HepG2 (cell line): ENCODE measurements at regions not wholly inside any gene's neighbourhood (a gene's known extent, or its start where the extent isn't known, plus 50 kb on each side); places are given as distances from the start of the nearest gene placed in this dataset.

Experiments used
- ATAC-seq: fragments of 200-7000 bp; cut with Tn5 transposase; 3 replicates; pipeline ENCODE4 v1.9.1; 2020; ENCODE audit warnings: mild to moderate bottlenecking, moderate library complexity
- BruUV-seq: library from RNA; stranded (reverse); fragments of 400-500 nt; replicated peaks from 2 replicates; lab custom pipeline; 2021; lab: Mats Ljungman, UMichigan
- CTCF ChIA-PET: fragments of 300-600 bp; formaldehyde crosslinking; extraction: SDS; loops from one replicate; lab custom pipeline; 2021; ENCODE audit warnings: low total read pairs, inconsistent platforms, low intra/inter-chr PET ratio; lab: Yijun Ruan, JAX
- POLR2A ChIA-PET: fragments of 350-600 bp; sonication (Branson Sonifier 250); formaldehyde crosslinking; loops from one replicate; lab custom pipeline; 2020; ENCODE audit warnings: antibody characterized with exemption, inconsistent platforms; lab: Yijun Ruan, JAX
- DNase-seq: peaks from one replicate; pipeline ENCODE4 v3.0.0-alpha.2; 2015; ENCODE audit warnings: low spot score
- FAIRE-seq: peaks from 3 replicates; lab custom pipeline; 2011; peaks lifted over from hg19 to GRCh38; lab: Jason Lieb, UNC
- H2AFZ ChIP-seq: one replicate; pipeline ENCODE4 v1.6.1; 2011; ENCODE audit warnings: low read length, inconsistent platforms
- H3K27ac ChIP-seq: fragments of 300-600 bp; 3 replicates; pipeline ENCODE4 v1.8.0; 2011; ENCODE audit warnings: mixed run types, mild to moderate bottlenecking, mixed read lengths, low read length, inconsistent platforms; ENCODE audit not compliant: insufficient read depth; ENCODE audit errors: extremely low read length
- H3K27me3 ChIP-seq, 2 experiments: fragments of 200-600 bp in 1 of 2; 2 replicates in 1 of 2; 3 replicates in 1 of 2; pipeline versions ENCODE4 v1.6.0 to v1.8.0; 2011; ENCODE audit warnings: low read length in 2 of 2, mild to moderate bottlenecking in 2 of 2, moderate library complexity in 2 of 2, inconsistent platforms in 1 of 2; ENCODE audit not compliant: insufficient read depth in 2 of 2, control insufficient read depth in 1 of 2
- H3K36me3 ChIP-seq, 2 experiments: fragments of 200-600 bp in 1 of 2; replicated peaks in 1 of 2; 2 replicates in 1 of 2; 3 replicates in 1 of 2; pipeline versions ENCODE4 v1.5.1 to v1.8.0; 2011; ENCODE audit warnings: low read length in 2 of 2, inconsistent platforms in 1 of 2; ENCODE audit not compliant: insufficient read depth in 2 of 2, control insufficient read depth in 1 of 2
- H3K4me1 ChIP-seq: 2 replicates; pipeline ENCODE4 v1.5.1; 2012; ENCODE audit warnings: low read length, inconsistent platforms; ENCODE audit not compliant: insufficient read depth
- H3K4me2 ChIP-seq: 2 replicates; pipeline ENCODE4 v1.6.0; 2011; ENCODE audit warnings: low read depth, low read length, inconsistent platforms
- H3K4me3 ChIP-seq, 3 experiments: fragments of 200-600 bp in 1 of 3; sonication (generic), shearing (Covaris generic) in 1 of 3; replicated peaks in 1 of 3; 2 replicates each; pipeline ENCODE4 v1.5.1; 2011 to 2016; ENCODE audit warnings: low read length in 3 of 3, inconsistent platforms in 2 of 3, low read depth in 2 of 3, mild to moderate bottlenecking in 2 of 3, control low read depth in 1 of 3, mixed read lengths in 1 of 3; ENCODE audit not compliant: insufficient read depth in 1 of 3
- H3K79me2 ChIP-seq: one replicate; pipeline ENCODE4 v1.6.1; 2011; ENCODE audit warnings: low read length, inconsistent platforms; ENCODE audit not compliant: insufficient read depth
- H3K9ac ChIP-seq: 2 replicates; pipeline ENCODE4 v1.6.0; 2011; ENCODE audit warnings: mild to moderate bottlenecking, low read depth, low read length, inconsistent platforms; ENCODE audit not compliant: insufficient read depth
- H3K9me3 ChIP-seq: 2 replicates; pipeline ENCODE4 v1.5.1; 2012; ENCODE audit warnings: mild to moderate bottlenecking, low read length
- H4K20me1 ChIP-seq: 2 replicates; pipeline ENCODE4 v1.6.0; 2011; ENCODE audit warnings: inconsistent platforms, mild to moderate bottlenecking, low read length, moderate library complexity; ENCODE audit not compliant: insufficient read depth
- CEBPG ChIP-seq: IDR thresholded peaks from 2 replicates; pipeline ENCODE4 v1.6.1; 2016
- CHD4 ChIP-seq: fragments of 200-600 bp; sonication (generic); IDR thresholded peaks from 2 replicates; pipeline ENCODE4 v1.7.0; 2017; ENCODE audit warnings: mild to moderate bottlenecking, low read length, borderline replicate concordance
- E2F1 ChIP-seq: sonication (generic); formaldehyde crosslinking; IDR thresholded peaks from 2 replicates; pipeline ENCODE4 v1.5.0; 2020; ENCODE audit warnings: missing genetic modification reagents
- FOXA3 ChIP-seq: IDR thresholded peaks from 2 replicates; pipeline ENCODE4 v1.6.1; 2016; ENCODE audit warnings: missing genetic modification reagents, missing compliant biosample characterization
- JUNB ChIP-seq: sonication (generic); formaldehyde crosslinking; IDR thresholded peaks from 2 replicates; pipeline ENCODE4 v1.8.0; 2022; ENCODE audit warnings: missing genetic modification reagents, mild to moderate bottlenecking, borderline replicate concordance
- PAXIP1 ChIP-seq: sonication (generic); formaldehyde crosslinking; conservative IDR thresholded peaks from 2 replicates; pipeline ENCODE4 v1.4.0; 2020; ENCODE audit warnings: mild to moderate bottlenecking, missing genetic modification reagents, moderate library complexity
- ZMYM2 ChIP-seq: sonication (generic); formaldehyde crosslinking; IDR thresholded peaks from 2 replicates; pipeline ENCODE4 v1.8.0; 2022; ENCODE audit warnings: mild to moderate bottlenecking, missing genetic modification reagents
- ZNF280B ChIP-seq: sonication (generic); formaldehyde crosslinking; IDR thresholded peaks from 2 replicates; pipeline ENCODE4 v1.5.0; 2020; ENCODE audit warnings: missing genetic modification reagents, mild to moderate bottlenecking, borderline replicate concordance
- ZNF430 ChIP-seq: sonication (generic); formaldehyde crosslinking; IDR thresholded peaks from 2 replicates; pipeline ENCODE4 v1.9.0; 2021; ENCODE audit warnings: mild to moderate bottlenecking, missing genetic modification reagents
- WGBS: methylation state at CpG from one replicate; pipeline ENCODE4 v1.1.6; 2017; ENCODE audit warnings: low lambda C conversion rate; 5-methylcytosine and 5-hydroxymethylcytosine counted together
- in situ Hi-C: cut with HindIII; loops from 2 replicates; pipeline ENCODE4 v1.10.0; 2017; ENCODE audit warnings: low pct_unique_long_range_greater_than_20kb; ENCODE audit not compliant: extremely low pct_ligation_motif_present
- intact Hi-C: fragments of 100-400 bp; cut with micrococcal nuclease; formaldehyde crosslinking; loops from one replicate; pipeline ENCODE4 v1.10.0; 2022; ENCODE audit not compliant: unreplicated experiment

- H2AFZ ChIP-seq = no peak overlapping the region
- in situ Hi-C loops = no loop called here
- no peak overlapping the region for H3K9ac ChIP-seq
- H3K9me3 ChIP-seq = no peaks in the 10 kb centered on the region
- FAIRE-seq (no peak), ATAC-seq (no peak), DNase-seq (no peak)
- H3K4me3 ChIP-seq = no peak overlapping the region
- WGBS = 48% methylated on average over 2 of the region's 3 CpGs
- no peaks in the 10 kb centered on the region for H4K20me1 ChIP-seq
- H3K79me2 ChIP-seq = no peaks in the 10 kb centered on the region
- H3K4me1 ChIP-seq = peaks cover 11% of the 10 kb centered on the region
- TF ChIP-seq CEBPG (CRISPR knock-in tag) = no peak
- no peak for TF ChIP-seq E2F1 (CRISPR knock-in tag)
- intact Hi-C loops = no loop called here
- ChIA-PET CTCF (no interaction called here), POLR2A (no interaction called here)
- H3K27me3 ChIP-seq = no peaks in the 10 kb centered on the region; a peak in 3 of 5 replicates
- H3K27ac ChIP-seq = no peak overlapping the region
- H3K36me3 ChIP-seq = no peaks in the 10 kb centered on the region
- no TSS peak for BruUV-seq
- no peak overlapping the region for H3K4me2 ChIP-seq
Observed at GRCh38 chr10:90984898-90985297, 64.0 kb upstream of the ANKRD1 start.

GRCh38 chr10:90985321-90985933 is 64.5 kb upstream of the ANKRD1 start:
- no TSS peak for BruUV-seq
- H4K20me1 ChIP-seq = no peaks in the 10 kb centered on the region
- no peak overlapping the region for H2AFZ ChIP-seq
- in situ Hi-C loops = no loop called here
- intact Hi-C loops = no loop called here
- no peak overlapping the region for H3K4me2 ChIP-seq
- no peaks in the 10 kb centered on the region for H3K9me3 ChIP-seq
- WGBS = 34% methylated on average over 3 of the region's 3 CpGs
- ATAC-seq (no peak), FAIRE-seq (no peak), DNase-seq (no peak)
- H3K4me3 ChIP-seq = no peak overlapping the region
- POLR2A ChIA-PET = no interaction called here
- no peak overlapping the region for H3K9ac ChIP-seq
- H3K79me2 ChIP-seq = no peaks in the 10 kb centered on the region
- CTCF ChIA-PET = no interaction called here
- no peaks in the 10 kb centered on the region; a peak in 3 of 5 replicates for H3K27me3 ChIP-seq
- H3K4me1 ChIP-seq = peaks cover 11% of the 10 kb centered on the region
- no peaks in the 10 kb centered on the region for H3K36me3 ChIP-seq
- H3K27ac ChIP-seq = no peak overlapping the region
- TF ChIP-seq JUNB (CRISPR knock-in tag) (no peak), ZMYM2 (CRISPR knock-in tag) (no peak), FOXA3 (no peak), ZNF430 (no peak), CHD4 (no peak), ZNF280B (no peak), PAXIP1 (CRISPR knock-in tag) (no peak)
